Keratinocyte (primary cell): ENCODE measurements at regions not wholly inside any gene's neighbourhood (a gene's known extent, or its start where the extent isn't known, plus 50 kb on each side); places are given as distances from the start of the nearest gene placed in this dataset.

Experiments
- DNase-seq: peaks from one replicate; pipeline ENCODE4 v3.0.0-alpha.2; 2011; ENCODE audit warnings: low read depth, missing footprints, low spot score
- FAIRE-seq: peaks from 2 replicates; lab custom pipeline; 2011; peaks lifted over from hg19 to GRCh38; lab: Jason Lieb, UNC
- H2AFZ ChIP-seq: 2 replicates; pipeline ENCODE4 v1.6.0; 2012; ENCODE audit warnings: low read length, control low read depth, inconsistent platforms; ENCODE audit not compliant: control insufficient read depth
- H3K27ac ChIP-seq: 2 replicates; pipeline ENCODE4 v1.5.1; 2011; ENCODE audit warnings: low read length; ENCODE audit not compliant: control insufficient read depth, insufficient read depth
- H3K27me3 ChIP-seq: 3 replicates; pipeline ENCODE4 v1.6.0; 2011; ENCODE audit warnings: low read length; ENCODE audit not compliant: control insufficient read depth, insufficient read depth; ENCODE audit errors: extremely low read depth
- H3K36me3 ChIP-seq, 2 experiments: 2 replicates in 1 of 2; 3 replicates in 1 of 2; pipeline ENCODE4 v1.5.1; 2011; ENCODE audit warnings: low read length in 2 of 2, mild to moderate bottlenecking in 1 of 2; ENCODE audit not compliant: control insufficient read depth in 2 of 2, insufficient read depth in 2 of 2; ENCODE audit errors: extremely low read depth in 1 of 2
- H3K4me1 ChIP-seq: 3 replicates; pipeline ENCODE4 v1.5.1; 2011; ENCODE audit warnings: low read length; ENCODE audit not compliant: control insufficient read depth, insufficient read depth; ENCODE audit errors: extremely low read depth
- H3K4me2 ChIP-seq: 3 replicates; pipeline ENCODE4 v1.6.0; 2011; ENCODE audit warnings: low read depth, low read length; ENCODE audit not compliant: control insufficient read depth, insufficient read depth; ENCODE audit errors: extremely low read depth
- H3K4me3 ChIP-seq, 3 experiments: fragments of 200-600 bp in 1 of 3; sonication (generic) in 1 of 3; 2 replicates in 2 of 3; 3 replicates in 1 of 3; pipeline ENCODE4 v1.5.1; 2011 to 2016; ENCODE audit warnings: low read length in 3 of 3, mild to moderate bottlenecking in 3 of 3, control low read depth in 2 of 3, inconsistent platforms in 1 of 3, low read depth in 1 of 3, mixed read lengths in 1 of 3, mixed run types in 1 of 3, moderate library complexity in 1 of 3; ENCODE audit not compliant: control insufficient read depth in 2 of 3, insufficient read depth in 2 of 3; ENCODE audit errors: extremely low read depth in 1 of 3
- H3K79me2 ChIP-seq: 2 replicates; pipeline ENCODE4 v1.6.0; 2012; ENCODE audit warnings: low read length; ENCODE audit not compliant: control insufficient read depth, insufficient read depth
- H3K9ac ChIP-seq: 3 replicates; pipeline ENCODE4 v1.6.0; 2011; ENCODE audit warnings: low read length; ENCODE audit not compliant: control insufficient read depth, insufficient read depth; ENCODE audit errors: extremely low read depth
- H3K9me1 ChIP-seq: 3 replicates; pipeline ENCODE4 v1.6.0; 2011; ENCODE audit warnings: low read length; ENCODE audit not compliant: control insufficient read depth, insufficient read depth; ENCODE audit errors: extremely low read depth
- H3K9me3 ChIP-seq: 2 replicates; pipeline ENCODE4 v1.5.1; 2012; ENCODE audit warnings: low read depth, low read length; ENCODE audit not compliant: control insufficient read depth
- H4K20me1 ChIP-seq: 3 replicates; pipeline ENCODE4 v1.6.0; 2011; ENCODE audit warnings: low read length; ENCODE audit not compliant: control insufficient read depth, insufficient read depth; ENCODE audit errors: extremely low read depth
- EZH2 ChIP-seq: IDR thresholded peaks from one replicate; pipeline ENCODE4 v1.6.1; 2012; ENCODE audit warnings: inconsistent platforms, mild to moderate bottlenecking, low read length, moderate library complexity
- dilution Hi-C: fragments of 300-500 bp; cut with MboI; formaldehyde crosslinking; loops from one replicate; pipeline ENCODE4 v1.7.0; 2020; ENCODE audit warnings: low sequenced_read_pairs; ENCODE audit not compliant: extremely low pct_ligation_motif_present
- TF ChIP-seq, protein P1 (sequence below), 3 experiments: IDR thresholded peaks in 1 of 3; conservative IDR thresholded peaks in 1 of 3; optimal IDR thresholded peaks in 1 of 3; 2 replicates in 2 of 3; 3 replicates in 1 of 3; pipeline versions ENCODE3 to v1.5.1; 2011; ENCODE audit warnings: low read length in 3 of 3, mild to moderate bottlenecking in 3 of 3, moderate library complexity in 2 of 3, control low read depth in 1 of 3, inconsistent platforms in 1 of 3; ENCODE audit not compliant: insufficient read depth in 2 of 3; ENCODE audit errors: extremely low read depth in 1 of 3

DNA sequence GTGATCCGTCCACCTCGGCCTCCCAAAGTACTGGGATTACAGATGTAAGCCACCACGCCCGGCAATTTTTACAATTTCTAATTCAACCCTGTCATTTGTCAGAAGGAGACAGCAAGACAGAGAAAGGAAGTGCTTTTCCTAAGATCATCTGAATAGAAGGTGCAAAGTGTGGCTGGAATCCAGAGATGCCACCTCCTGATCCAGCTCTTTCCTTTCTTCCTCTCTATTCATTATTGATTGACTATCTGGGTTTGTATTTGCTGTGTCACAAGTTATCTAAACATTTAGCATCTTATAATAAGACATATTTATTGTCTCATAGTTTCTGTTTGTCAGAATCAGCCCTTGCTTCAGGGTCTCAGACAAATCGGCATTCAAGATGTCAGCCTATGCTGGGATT lies 217.7 kb downstream of the BCAS1 start:
- H4K20me1 ChIP-seq: no peaks in the 10 kb centered on the region
- no peaks in the 10 kb centered on the region for H3K36me3 ChIP-seq
- no peak overlapping the region for H3K4me2 ChIP-seq
- no peaks in the 10 kb centered on the region for H3K9me1 ChIP-seq
- no peaks in the 10 kb centered on the region for H3K4me1 ChIP-seq
- H3K79me2 ChIP-seq: no peaks in the 10 kb centered on the region
- no peak for FAIRE-seq
- H3K9me3 ChIP-seq: no peaks in the 10 kb centered on the region
- H3K9ac ChIP-seq: no peak overlapping the region
- DNase-seq: no peak
- TF ChIP-seq EZH2: no peak
- TF ChIP-seq, protein P1, sequence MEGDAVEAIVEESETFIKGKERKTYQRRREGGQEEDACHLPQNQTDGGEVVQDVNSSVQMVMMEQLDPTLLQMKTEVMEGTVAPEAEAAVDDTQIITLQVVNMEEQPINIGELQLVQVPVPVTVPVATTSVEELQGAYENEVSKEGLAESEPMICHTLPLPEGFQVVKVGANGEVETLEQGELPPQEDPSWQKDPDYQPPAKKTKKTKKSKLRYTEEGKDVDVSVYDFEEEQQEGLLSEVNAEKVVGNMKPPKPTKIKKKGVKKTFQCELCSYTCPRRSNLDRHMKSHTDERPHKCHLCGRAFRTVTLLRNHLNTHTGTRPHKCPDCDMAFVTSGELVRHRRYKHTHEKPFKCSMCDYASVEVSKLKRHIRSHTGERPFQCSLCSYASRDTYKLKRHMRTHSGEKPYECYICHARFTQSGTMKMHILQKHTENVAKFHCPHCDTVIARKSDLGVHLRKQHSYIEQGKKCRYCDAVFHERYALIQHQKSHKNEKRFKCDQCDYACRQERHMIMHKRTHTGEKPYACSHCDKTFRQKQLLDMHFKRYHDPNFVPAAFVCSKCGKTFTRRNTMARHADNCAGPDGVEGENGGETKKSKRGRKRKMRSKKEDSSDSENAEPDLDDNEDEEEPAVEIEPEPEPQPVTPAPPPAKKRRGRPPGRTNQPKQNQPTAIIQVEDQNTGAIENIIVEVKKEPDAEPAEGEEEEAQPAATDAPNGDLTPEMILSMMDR (optimal IDR thresholded peaks at IDR 0.05 in 1 of 3, IDR thresholded peaks at IDR 0.05 in 1 of 3, conservative IDR thresholded peaks at IDR 0.05 in 1 of 3; ENCODE audit: extremely low read depth in 1 of 3, insufficient read depth in 2 of 3, low read length in 3 of 3): no peak
- no peak overlapping the region for H2AFZ ChIP-seq
- dilution Hi-C loops: no loop called here
- no peak overlapping the region for H3K27ac ChIP-seq
- H3K27me3 ChIP-seq: no peaks in the 10 kb centered on the region
- no peak overlapping the region for H3K4me3 ChIP-seq

DNA sequence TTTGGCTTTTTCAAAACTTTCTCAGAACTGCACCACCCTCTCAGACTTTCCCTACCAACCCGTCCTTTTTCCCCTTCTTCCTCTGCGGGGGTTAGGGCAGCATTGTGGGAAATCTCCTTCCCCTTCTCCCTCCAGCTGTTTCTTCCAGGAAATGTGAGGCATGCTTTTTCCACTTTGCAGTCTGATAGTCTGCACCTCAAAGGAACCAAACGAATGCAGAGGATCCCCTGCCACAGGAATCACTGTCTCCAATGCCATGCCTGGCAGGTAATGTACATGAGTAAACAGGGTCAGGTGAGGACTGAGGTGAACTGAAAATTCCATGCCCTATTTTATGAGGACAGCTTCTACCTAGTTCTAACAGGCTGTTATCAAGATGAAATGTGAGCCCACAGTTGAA lies 218.4 kb downstream of the BCAS1 start:
- H3K4me3 ChIP-seq: no peak overlapping the region
- DNase-seq (no peak), FAIRE-seq (no peak)
- H3K36me3 ChIP-seq: no peaks in the 10 kb centered on the region
- dilution Hi-C loops: no loop called here
- H3K79me2 ChIP-seq: no peaks in the 10 kb centered on the region
- H2AFZ ChIP-seq: peak overlapping the region; percentile 14
- no peaks in the 10 kb centered on the region for H3K9me3 ChIP-seq
- H4K20me1 ChIP-seq: no peaks in the 10 kb centered on the region
- no peaks in the 10 kb centered on the region for H3K27me3 ChIP-seq
- no peak overlapping the region for H3K9ac ChIP-seq
- no peak overlapping the region for H3K27ac ChIP-seq
- no peaks in the 10 kb centered on the region for H3K9me1 ChIP-seq
- no peak overlapping the region for H3K4me2 ChIP-seq
- TF ChIP-seq, protein P1 (optimal IDR thresholded peaks at IDR 0.05 in 1 of 3, IDR thresholded peaks at IDR 0.05 in 1 of 3, conservative IDR thresholded peaks at IDR 0.05 in 1 of 3; ENCODE audit: extremely low read depth in 1 of 3, insufficient read depth in 2 of 3, low read length in 3 of 3): no peak
- TF ChIP-seq EZH2: no peak
- H3K4me1 ChIP-seq: peaks cover 3% of the 10 kb centered on the region
